ENCODE measurements at regions not wholly inside any gene's neighbourhood (a gene's known extent, or its start where the extent isn't known, plus 50 kb on each side); places are given as distances from the start of the nearest gene placed in this dataset.

DNA sequence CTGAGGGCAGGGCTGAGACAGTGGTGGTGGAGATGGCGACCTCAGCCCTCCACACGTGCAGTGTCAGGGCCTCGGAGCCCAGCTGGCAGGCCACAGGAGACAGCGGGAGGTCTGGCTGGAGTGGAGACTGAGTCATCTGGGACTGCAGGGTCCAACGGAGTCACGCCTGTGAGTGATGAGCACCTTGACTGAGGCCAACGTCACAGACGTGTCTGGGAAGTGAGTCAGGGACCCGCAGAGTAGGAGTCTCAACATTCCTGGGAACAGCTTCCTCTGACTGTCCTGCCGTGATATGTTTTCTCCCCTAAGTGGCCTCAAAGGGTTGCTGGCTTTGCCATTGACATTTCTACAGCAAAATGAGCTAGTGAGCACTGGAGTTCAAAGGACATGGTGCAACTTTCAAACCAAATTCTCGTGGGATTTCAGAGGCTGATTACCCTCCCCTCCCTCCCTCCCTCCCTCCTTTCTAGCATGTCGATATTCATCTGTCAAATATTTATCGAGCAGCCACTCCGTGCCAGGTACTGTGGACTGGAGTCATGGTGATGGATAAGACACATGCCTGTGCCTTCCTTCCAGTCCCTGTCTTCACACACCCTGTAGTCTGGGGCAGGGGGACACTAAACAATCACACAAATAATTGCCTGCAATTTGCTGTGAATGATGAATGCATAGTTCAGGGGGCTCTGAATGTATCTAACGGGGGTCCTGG lies 53.3 kb upstream of the AMOTL2 start:
- peak; percentile 96 for DNase-seq (ENCODE audit: low spot score)

DNA sequence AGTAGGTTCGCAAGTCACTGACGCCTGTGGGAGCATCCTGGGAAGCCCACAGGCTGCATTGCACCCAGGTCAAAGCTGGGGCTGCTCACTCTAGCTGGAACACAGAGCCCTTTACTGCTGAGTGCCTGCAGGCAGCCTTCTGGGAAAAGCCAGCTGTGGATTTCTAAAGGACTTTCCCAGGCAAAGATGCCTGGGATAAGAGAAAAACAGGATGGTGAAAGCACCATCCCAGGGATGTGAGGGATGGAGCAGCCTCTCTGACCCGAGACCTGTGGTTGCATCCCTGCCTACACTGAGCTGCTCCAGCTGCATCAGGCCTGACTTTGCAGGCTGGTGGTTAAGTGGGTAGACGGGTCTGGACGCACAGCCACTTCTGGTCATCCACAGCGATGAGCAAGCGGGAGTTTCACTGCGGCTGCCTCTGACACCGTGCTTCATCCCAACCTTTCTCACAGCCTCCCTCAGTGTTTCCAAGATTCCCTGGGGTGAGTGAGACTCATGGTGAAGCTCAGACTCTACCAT lies 52.5 kb upstream of the AMOTL2 start:
- peak; percentile 76 for DNase-seq (ENCODE audit: low spot score)

DNA sequence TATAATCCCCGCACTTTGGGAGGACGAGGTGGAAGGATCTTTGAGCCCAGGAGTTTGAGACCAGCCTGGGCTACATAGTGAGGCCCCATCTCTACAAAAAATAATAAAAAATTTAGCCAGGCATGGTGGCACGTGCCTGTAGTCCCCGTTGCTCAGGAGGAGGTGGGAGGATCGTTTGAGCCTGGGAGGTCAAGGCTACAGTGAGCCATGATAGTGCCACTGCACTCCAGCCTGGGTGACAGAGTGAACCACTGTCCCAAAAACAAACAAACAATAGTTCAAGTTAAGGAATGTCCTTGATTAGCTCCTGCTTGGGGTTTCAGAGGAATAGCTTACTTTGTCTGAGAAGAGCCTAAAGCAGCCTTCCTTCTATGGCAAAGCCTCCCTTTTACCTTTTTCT lies 51.7 kb upstream of the AMOTL2 start:
- DNase-seq (ENCODE audit: low spot score): no peak

All from AG20443 (cell line).